Retinal pigment epithelial cell (primary cell): ENCODE measurements at regions not wholly inside any gene's neighbourhood (a gene's known extent, or its start where the extent isn't known, plus 50 kb on each side); places are given as distances from the start of the nearest gene placed in this dataset.

Source experiments
- DNase-seq: peaks from one replicate; pipeline ENCODE4 v3.0.0-alpha.2; 2010; ENCODE audit warnings: low read depth
- H3K4me3 ChIP-seq: 2 replicates; pipeline ENCODE4 v1.5.1; 2011; ENCODE audit warnings: mild to moderate bottlenecking, low read length, control low read depth, moderate library complexity
- TF ChIP-seq, protein P1 (sequence below): conservative IDR thresholded peaks from 2 replicates; pipeline ENCODE4 v1.5.1; 2011; ENCODE audit warnings: low read depth, low read length, control low read depth, inconsistent platforms

GRCh38 chr2:122148128-122148767, 392.8 kb downstream of the TSN start:
- TF ChIP-seq, protein P1, sequence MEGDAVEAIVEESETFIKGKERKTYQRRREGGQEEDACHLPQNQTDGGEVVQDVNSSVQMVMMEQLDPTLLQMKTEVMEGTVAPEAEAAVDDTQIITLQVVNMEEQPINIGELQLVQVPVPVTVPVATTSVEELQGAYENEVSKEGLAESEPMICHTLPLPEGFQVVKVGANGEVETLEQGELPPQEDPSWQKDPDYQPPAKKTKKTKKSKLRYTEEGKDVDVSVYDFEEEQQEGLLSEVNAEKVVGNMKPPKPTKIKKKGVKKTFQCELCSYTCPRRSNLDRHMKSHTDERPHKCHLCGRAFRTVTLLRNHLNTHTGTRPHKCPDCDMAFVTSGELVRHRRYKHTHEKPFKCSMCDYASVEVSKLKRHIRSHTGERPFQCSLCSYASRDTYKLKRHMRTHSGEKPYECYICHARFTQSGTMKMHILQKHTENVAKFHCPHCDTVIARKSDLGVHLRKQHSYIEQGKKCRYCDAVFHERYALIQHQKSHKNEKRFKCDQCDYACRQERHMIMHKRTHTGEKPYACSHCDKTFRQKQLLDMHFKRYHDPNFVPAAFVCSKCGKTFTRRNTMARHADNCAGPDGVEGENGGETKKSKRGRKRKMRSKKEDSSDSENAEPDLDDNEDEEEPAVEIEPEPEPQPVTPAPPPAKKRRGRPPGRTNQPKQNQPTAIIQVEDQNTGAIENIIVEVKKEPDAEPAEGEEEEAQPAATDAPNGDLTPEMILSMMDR = no peak
- DNase-seq = no peak
- H3K4me3 ChIP-seq = no peak overlapping the region

DNA sequence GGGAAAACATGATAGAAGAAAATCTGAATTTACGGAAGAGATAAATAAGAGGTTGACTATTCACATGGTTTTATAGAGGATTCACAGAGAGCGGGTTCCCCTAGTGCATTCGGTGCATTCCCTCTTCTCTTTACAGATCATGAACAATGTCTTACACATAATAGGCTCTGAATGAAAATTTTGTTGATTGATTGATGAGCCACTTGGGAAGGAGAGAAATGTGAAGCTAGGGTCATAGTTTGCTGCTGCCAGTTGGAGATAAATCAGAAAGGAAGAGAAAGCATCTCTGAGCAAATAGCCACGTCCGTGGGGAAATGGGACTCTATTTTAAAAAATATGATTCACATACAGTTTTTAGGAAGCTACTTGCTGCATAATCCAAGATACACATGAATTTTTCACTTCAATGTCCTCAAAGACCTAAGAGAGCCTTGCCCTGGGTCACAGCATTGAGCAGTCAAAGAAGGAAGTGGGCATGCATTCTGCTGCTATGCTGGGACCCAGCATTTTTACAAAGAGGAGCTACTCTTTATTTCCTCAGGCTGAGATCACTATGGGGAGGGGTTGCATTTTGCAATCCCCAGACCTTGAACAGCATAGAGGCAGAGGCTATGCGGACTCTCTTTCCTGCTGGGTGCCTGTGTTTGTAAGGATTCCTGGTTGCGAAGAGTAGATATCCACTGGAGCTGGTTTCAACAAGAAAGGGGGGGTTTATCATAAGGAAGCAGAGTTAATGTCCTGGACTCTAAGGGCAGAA, 395.3 kb downstream of the TSN start:
- no peak overlapping the region for H3K4me3 ChIP-seq
- TF ChIP-seq, protein P1 = no peak

GRCh38 chr2:122152571-122152970, 397.1 kb downstream of the TSN start:
- no peak overlapping the region for H3K4me3 ChIP-seq
- no peak for DNase-seq
- TF ChIP-seq, protein P1 = no peak

More for the DNA sequence above, 395.3 kb downstream of the TSN start:
- no peak for DNase-seq

GRCh38 chr2:122156176-122156890, 400.9 kb downstream of the TSN start:
- TF ChIP-seq, protein P1 = no peak
- no peak overlapping the region for H3K4me3 ChIP-seq
- no peak for DNase-seq

GRCh38 chr2:122157158-122157557, 401.7 kb downstream of the TSN start:
- no peak for DNase-seq
- TF ChIP-seq, protein P1 = no peak
- H3K4me3 ChIP-seq = no peak overlapping the region

DNA sequence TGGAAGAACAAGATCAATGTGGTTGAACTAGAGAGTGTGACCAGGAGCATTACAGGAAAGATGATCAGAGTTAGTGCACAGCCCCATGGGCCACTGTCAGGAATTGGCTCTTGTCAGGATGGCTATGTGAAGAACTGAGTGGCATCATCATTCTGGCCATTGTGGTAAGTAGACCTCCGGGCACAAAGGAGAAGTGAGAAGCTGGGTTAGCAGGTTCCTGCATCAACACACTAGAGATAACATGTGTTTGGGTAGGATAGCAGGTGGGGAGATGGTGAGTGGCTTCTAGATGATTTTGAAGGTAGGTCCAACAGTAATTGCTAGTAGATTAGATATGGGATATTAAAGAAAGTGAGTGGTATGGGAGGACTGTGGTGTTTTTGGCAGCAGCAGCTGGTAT, 408.2 kb downstream of the TSN start:
- no peak overlapping the region for H3K4me3 ChIP-seq
- TF ChIP-seq, protein P1 = no peak

GRCh38 chr2:122164964-122165363, 409.5 kb downstream of the TSN start:
- no peak for DNase-seq
- no peak overlapping the region for H3K4me3 ChIP-seq
- TF ChIP-seq, protein P1 = no peak

More for the DNA sequence above, 408.2 kb downstream of the TSN start:
- no peak for DNase-seq
